ENCODE measurements at regions not wholly inside any gene's neighbourhood (a gene's known extent, or its start where the extent isn't known, plus 50 kb on each side); places are given as distances from the start of the nearest gene placed in this dataset.

DNA sequence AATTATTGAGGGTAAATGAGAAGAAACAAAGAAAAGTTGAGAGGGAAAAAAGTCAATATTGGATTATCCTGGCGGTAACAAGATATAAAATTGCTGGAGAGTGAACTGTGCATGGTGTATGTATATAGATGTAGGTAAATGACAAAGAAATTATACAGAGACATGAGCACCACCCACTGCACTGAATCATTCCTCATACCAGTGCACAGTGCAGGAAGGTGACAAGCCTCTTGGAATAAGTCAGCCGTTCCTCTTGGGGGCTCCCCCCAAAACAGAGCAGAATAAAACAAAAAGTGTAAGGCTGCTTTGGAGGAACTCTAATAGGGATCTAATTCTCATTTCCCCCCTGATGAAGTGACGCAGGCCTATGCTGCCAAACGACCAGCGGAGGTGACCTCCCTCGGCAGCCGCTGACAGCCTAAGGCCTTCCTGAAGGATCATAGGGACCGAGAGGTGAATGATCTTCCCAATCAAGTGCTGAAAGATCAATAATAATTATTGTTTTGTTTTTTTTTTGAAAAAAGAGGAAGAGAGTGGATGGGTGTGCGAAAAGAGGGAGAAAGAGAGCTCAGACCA is 245.0 kb downstream of the PSAT1 start:
- H3K4me2 ChIP-seq (ENCODE audit: low read length) = no peak overlapping the region
- no peak overlapping the region for H2AFZ ChIP-seq (ENCODE audit: low read depth, low read length)
- no peaks in the 10 kb centered on the region for H3K27me3 ChIP-seq (ENCODE audit: low read depth, low read length)
- H3K79me2 ChIP-seq (ENCODE audit: low read length) = no peaks in the 10 kb centered on the region
- no peaks in the 10 kb centered on the region for H3K4me1 ChIP-seq (ENCODE audit: low read length)
- no peaks in the 10 kb centered on the region for H4K20me1 ChIP-seq (ENCODE audit: insufficient read depth, low read length)
- H3K27ac ChIP-seq (ENCODE audit: low read length) = no peak overlapping the region
- H3K36me3 ChIP-seq (replicated peaks; ENCODE audit: low read depth, low read length) = no peaks in the 10 kb centered on the region
- H3K9ac ChIP-seq (ENCODE audit: low read length) = no peak overlapping the region
- TF ChIP-seq, protein P1, sequence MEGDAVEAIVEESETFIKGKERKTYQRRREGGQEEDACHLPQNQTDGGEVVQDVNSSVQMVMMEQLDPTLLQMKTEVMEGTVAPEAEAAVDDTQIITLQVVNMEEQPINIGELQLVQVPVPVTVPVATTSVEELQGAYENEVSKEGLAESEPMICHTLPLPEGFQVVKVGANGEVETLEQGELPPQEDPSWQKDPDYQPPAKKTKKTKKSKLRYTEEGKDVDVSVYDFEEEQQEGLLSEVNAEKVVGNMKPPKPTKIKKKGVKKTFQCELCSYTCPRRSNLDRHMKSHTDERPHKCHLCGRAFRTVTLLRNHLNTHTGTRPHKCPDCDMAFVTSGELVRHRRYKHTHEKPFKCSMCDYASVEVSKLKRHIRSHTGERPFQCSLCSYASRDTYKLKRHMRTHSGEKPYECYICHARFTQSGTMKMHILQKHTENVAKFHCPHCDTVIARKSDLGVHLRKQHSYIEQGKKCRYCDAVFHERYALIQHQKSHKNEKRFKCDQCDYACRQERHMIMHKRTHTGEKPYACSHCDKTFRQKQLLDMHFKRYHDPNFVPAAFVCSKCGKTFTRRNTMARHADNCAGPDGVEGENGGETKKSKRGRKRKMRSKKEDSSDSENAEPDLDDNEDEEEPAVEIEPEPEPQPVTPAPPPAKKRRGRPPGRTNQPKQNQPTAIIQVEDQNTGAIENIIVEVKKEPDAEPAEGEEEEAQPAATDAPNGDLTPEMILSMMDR (IDR thresholded peaks at IDR 0.05; ENCODE audit: low read depth, low read length) = no peak
- no peak for TF ChIP-seq EZH2phosphoT487 (IDR thresholded peaks at IDR 0.05; ENCODE audit: low read depth)
- no peaks in the 10 kb centered on the region for H3K9me3 ChIP-seq (ENCODE audit: insufficient read depth, low read length)
- H3K4me3 ChIP-seq (ENCODE audit: low read length) = no peak overlapping the region

DNA sequence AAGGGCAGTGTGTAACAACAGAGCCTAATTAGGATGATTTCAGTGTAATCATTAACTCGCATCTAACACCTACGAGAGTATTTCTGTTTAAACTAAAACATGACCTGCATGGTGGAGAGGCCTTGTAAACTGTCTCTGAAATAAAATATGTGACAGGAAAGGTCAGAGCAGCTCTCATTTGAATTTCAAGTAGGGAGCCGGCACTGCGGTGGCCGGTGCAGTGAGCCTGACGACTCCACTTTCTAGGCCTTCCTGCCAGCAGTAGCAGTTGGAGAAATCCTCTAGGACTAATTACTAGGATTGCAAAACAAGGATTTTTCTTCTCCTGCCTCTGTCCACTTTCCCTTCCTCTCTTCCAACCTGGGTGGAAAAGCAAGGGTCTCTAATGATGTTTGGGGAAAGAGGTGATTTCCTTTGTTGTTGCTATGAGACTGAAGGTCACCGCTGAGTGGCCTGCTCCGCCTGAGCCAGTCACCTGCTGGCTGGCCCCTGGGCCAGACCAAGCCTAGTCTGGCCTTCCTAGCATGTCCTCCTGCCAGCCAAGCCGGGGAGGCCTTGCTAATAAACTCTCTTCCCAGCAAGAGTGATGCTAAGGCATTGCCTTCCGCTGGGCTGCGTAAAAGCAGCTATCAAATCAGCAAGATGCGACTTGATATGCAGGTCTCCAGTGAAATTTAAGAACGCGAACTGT is 245.7 kb downstream of the PSAT1 start:
- no peaks in the 10 kb centered on the region for H3K4me1 ChIP-seq (ENCODE audit: low read length)
- no peaks in the 10 kb centered on the region for H3K27me3 ChIP-seq (ENCODE audit: low read depth, low read length)
- no peak overlapping the region for H3K9ac ChIP-seq (ENCODE audit: low read length)
- H3K4me2 ChIP-seq (ENCODE audit: low read length) = no peak overlapping the region
- no peaks in the 10 kb centered on the region for H3K9me3 ChIP-seq (ENCODE audit: insufficient read depth, low read length)
- no peak overlapping the region for H3K27ac ChIP-seq (ENCODE audit: low read length)
- no peaks in the 10 kb centered on the region for H4K20me1 ChIP-seq (ENCODE audit: insufficient read depth, low read length)
- H3K79me2 ChIP-seq (ENCODE audit: low read length) = no peaks in the 10 kb centered on the region
- H3K36me3 ChIP-seq (replicated peaks; ENCODE audit: low read depth, low read length) = no peaks in the 10 kb centered on the region
- TF ChIP-seq, protein P1 (IDR thresholded peaks at IDR 0.05; ENCODE audit: low read depth, low read length) = no peak
- TF ChIP-seq EZH2phosphoT487 (IDR thresholded peaks at IDR 0.05; ENCODE audit: low read depth) = no peak
- H2AFZ ChIP-seq (ENCODE audit: low read depth, low read length) = no peak overlapping the region
- H3K4me3 ChIP-seq (ENCODE audit: low read length) = no peak overlapping the region

DNA sequence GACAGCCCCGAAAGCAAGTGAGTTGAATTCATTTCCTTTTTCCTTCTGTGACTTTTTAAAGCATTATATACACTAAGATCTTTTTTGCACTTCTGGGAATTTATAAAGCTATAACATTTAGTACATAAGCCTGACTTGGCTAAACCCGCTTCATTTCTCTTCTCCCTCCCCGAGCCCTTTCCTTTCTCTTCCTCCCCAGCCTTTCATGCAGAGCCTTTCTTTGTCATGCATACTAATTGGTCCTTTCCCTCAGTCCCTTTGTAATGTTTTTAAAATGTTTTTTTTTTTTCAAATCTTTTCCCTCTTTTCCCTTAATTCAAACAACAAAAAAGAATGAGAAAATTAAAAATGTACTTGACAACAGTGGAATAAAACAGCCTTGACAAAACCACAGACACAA is 246.4 kb downstream of the PSAT1 start:
- H3K36me3 ChIP-seq (replicated peaks; ENCODE audit: low read depth, low read length) = no peaks in the 10 kb centered on the region
- H3K27me3 ChIP-seq (ENCODE audit: low read depth, low read length) = no peaks in the 10 kb centered on the region
- H3K79me2 ChIP-seq (ENCODE audit: low read length) = no peaks in the 10 kb centered on the region
- no peak overlapping the region for H2AFZ ChIP-seq (ENCODE audit: low read depth, low read length)
- H4K20me1 ChIP-seq (ENCODE audit: insufficient read depth, low read length) = no peaks in the 10 kb centered on the region
- H3K4me3 ChIP-seq (ENCODE audit: low read length) = no peak overlapping the region
- no peak overlapping the region for H3K27ac ChIP-seq (ENCODE audit: low read length)
- TF ChIP-seq, protein P1 (IDR thresholded peaks at IDR 0.05; ENCODE audit: low read depth, low read length) = no peak
- TF ChIP-seq EZH2phosphoT487 (IDR thresholded peaks at IDR 0.05; ENCODE audit: low read depth) = no peak
- no peak overlapping the region for H3K4me2 ChIP-seq (ENCODE audit: low read length)
- H3K9me3 ChIP-seq (ENCODE audit: insufficient read depth, low read length) = no peaks in the 10 kb centered on the region
- H3K4me1 ChIP-seq (ENCODE audit: low read length) = no peaks in the 10 kb centered on the region
- no peak overlapping the region for H3K9ac ChIP-seq (ENCODE audit: low read length)

DNA sequence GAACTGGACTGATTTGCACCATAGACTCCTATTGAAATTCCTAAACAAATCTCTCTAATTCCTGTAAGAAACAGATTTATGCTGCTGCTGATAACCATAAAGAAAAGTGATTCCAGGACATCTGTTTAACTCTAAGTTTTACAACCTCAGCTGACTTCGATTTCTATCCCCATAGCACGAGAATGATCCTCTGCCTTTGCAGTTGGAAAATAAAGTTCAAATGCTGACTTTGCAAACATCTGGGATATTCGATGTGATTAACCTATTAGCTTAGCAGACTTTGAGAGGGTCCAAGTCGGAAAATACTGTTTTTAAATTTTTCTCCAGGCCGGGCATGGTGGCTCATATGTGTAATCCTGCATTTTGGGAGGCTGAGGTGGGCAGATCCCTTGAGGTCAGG is 247.3 kb downstream of the PSAT1 start:
- Histone ChIP-seq H4K20me1 (ENCODE audit: insufficient read depth, low read length) (no peaks in the 10 kb centered on the region), H3K4me3 (ENCODE audit: low read length) (no peak overlapping the region), H3K9me3 (ENCODE audit: insufficient read depth, low read length) (no peaks in the 10 kb centered on the region), H3K27ac (ENCODE audit: low read length) (no peak overlapping the region), H3K79me2 (ENCODE audit: low read length) (no peaks in the 10 kb centered on the region), H3K27me3 (ENCODE audit: low read depth, low read length) (no peaks in the 10 kb centered on the region), H3K4me1 (ENCODE audit: low read length) (no peaks in the 10 kb centered on the region), H3K4me2 (ENCODE audit: low read length) (no peak overlapping the region), H3K9ac (ENCODE audit: low read length) (no peak overlapping the region), H3K36me3 (replicated peaks; ENCODE audit: low read depth, low read length) (no peaks in the 10 kb centered on the region), H2AFZ (ENCODE audit: low read depth, low read length) (no peak overlapping the region)
- TF ChIP-seq, protein P1 (IDR thresholded peaks at IDR 0.05; ENCODE audit: low read depth, low read length) = no peak
- TF ChIP-seq EZH2phosphoT487 (IDR thresholded peaks at IDR 0.05; ENCODE audit: low read depth) = no peak
